ENCODE measurements at regions not wholly inside any gene's neighbourhood (a gene's known extent, or its start where the extent isn't known, plus 50 kb on each side); places are given as distances from the start of the nearest gene placed in this dataset.

- TF ChIP-seq REST (IDR thresholded peaks at IDR 0.05): no peak
- TF ChIP-seq, protein P1, sequence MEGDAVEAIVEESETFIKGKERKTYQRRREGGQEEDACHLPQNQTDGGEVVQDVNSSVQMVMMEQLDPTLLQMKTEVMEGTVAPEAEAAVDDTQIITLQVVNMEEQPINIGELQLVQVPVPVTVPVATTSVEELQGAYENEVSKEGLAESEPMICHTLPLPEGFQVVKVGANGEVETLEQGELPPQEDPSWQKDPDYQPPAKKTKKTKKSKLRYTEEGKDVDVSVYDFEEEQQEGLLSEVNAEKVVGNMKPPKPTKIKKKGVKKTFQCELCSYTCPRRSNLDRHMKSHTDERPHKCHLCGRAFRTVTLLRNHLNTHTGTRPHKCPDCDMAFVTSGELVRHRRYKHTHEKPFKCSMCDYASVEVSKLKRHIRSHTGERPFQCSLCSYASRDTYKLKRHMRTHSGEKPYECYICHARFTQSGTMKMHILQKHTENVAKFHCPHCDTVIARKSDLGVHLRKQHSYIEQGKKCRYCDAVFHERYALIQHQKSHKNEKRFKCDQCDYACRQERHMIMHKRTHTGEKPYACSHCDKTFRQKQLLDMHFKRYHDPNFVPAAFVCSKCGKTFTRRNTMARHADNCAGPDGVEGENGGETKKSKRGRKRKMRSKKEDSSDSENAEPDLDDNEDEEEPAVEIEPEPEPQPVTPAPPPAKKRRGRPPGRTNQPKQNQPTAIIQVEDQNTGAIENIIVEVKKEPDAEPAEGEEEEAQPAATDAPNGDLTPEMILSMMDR (IDR thresholded peaks at IDR 0.05): no peak
- TF ChIP-seq RFX5 (IDR thresholded peaks at IDR 0.05): no peak
Observed at GRCh38 chr6:105988812-105989577, 97.1 kb upstream of the PRDM1 start.
